Ovary (tissue), 7 donors: ENCODE measurements at regions not wholly inside any gene's neighbourhood (a gene's known extent, or its start where the extent isn't known, plus 50 kb on each side); places are given as distances from the start of the nearest gene placed in this dataset.

Experiments
- DNase-seq, 5 donors: peaks; one replicate each; pipeline ENCODE4 v3.0.0-alpha.2; 2019 to 2020
- H3K27ac ChIP-seq, 2 donors: fragments of 200-600 bp; one replicate each; pipeline versions ENCODE4 v1.5.1 to v1.8.0; 2019 to 2022
- H3K27me3 ChIP-seq: fragments of 200-600 bp; one replicate; pipeline ENCODE4 v1.8.0; 2022
- H3K36me3 ChIP-seq: fragments of 200-600 bp; sonication (generic); one replicate; pipeline ENCODE4 v1.5.1; 2019
- H3K4me1 ChIP-seq: one replicate; pipeline ENCODE4 v1.8.1; 2013; ENCODE audit warnings: mild to moderate bottlenecking, moderate library complexity; ENCODE audit not compliant: insufficient read depth
- H3K4me3 ChIP-seq: fragments of 200-600 bp; sonication (generic); one replicate; pipeline ENCODE4 v1.5.1; 2017
- H3K9me3 ChIP-seq, 2 donors: fragments of 200-600 bp in 1 of 2; sonication (generic) in 1 of 2; one replicate each; pipeline versions ENCODE4 v1.5.1 to v1.8.1; 2013 to 2019; ENCODE audit warnings: mild to moderate bottlenecking in 1 of 2, moderate library complexity in 1 of 2
- CTCF ChIP-seq, 3 donors: fragments of 450-650 bp in 2 of 3; fragments of 200-600 bp in 1 of 3; IDR thresholded peaks; one replicate each; pipeline versions ENCODE4 v1.5.1 to v1.8.0; 2016 to 2022; ENCODE audit warnings: antibody characterized with exemption in 3 of 3, mild to moderate bottlenecking in 1 of 3
- EP300 ChIP-seq: sonication (generic); formaldehyde crosslinking; IDR thresholded peaks from one replicate; pipeline ENCODE4 v1.6.1; 2017; ENCODE audit warnings: antibody characterized with exemption
- POLR2A ChIP-seq: fragments of 450-650 bp; IDR thresholded peaks from one replicate; pipeline ENCODE4 v1.6.1; 2017; ENCODE audit warnings: antibody characterized with exemption, mild to moderate bottlenecking, moderate library complexity
- WGBS, 3 donors: extraction: QIAGEN DNeasy Blood & Tissue Kit in 1 of 3; methylation state at CpG; one replicate each; pipeline versions ENCODE4 v1.1.5 to v1.1.7; 2013 to 2017; 5-methylcytosine and 5-hydroxymethylcytosine counted together
- intact Hi-C, 4 donors: fragments of 100-400 bp; cut with DNase I; formaldehyde crosslinking; loops; one replicate each; pipeline versions ENCODE4 v1.11.0 to v1.15.1; 2022 to 2023
- donor health status: DM: no; HTN: no; CAD: no; lungs with moderate emphysema.
- donor health status: DM: no; HTN: no; CAD: no.
- donor health status: Bipolar disorder and iron deficiency.
- donor health status: DM: no; HTN: no; CAD: no.
- donor health status: DM: yes; HTN: yes; CAD: no.

- 78 to 86% (median 84%) methylated on average over 9 to 10 of the region's 10 CpGs for WGBS, 3 donors
- DNase-seq: no peak
- TF ChIP-seq POLR2A (no peak), CTCF (IDR thresholded peaks at IDR 0.05) (no peak), EP300 (no peak)
These were observed 60.1 kb upstream of the LAPTM4A start for GRCh38 chr2:20111311-20112131.

GRCh38 chr2:20110876-20111275 lies 59.4 kb upstream of the LAPTM4A start:
- WGBS, 3 donors: 83 to 87% (median 86%) methylated on average over 7 of the region's 7 CpGs
- Histone ChIP-seq H3K36me3 (no peaks in the 10 kb centered on the region), H3K27me3 (no peaks in the 10 kb centered on the region), H3K4me3 (no peak overlapping the region), H3K27ac (no peak overlapping the region), H3K9me3 (no peaks in the 10 kb centered on the region), H3K4me1 (no peaks in the 10 kb centered on the region)
- intact Hi-C loops: no loop called here
- no peak for DNase-seq
- no peak for TF ChIP-seq EP300
- no peak for TF ChIP-seq CTCF (IDR thresholded peaks at IDR 0.05)
- no peak for TF ChIP-seq POLR2A

More at GRCh38 chr2:20111311-20112131, 60.1 kb upstream of the LAPTM4A start:
- Histone ChIP-seq H3K36me3 (no peaks in the 10 kb centered on the region), H3K4me1 (no peaks in the 10 kb centered on the region), H3K9me3 (no peaks in the 10 kb centered on the region), H3K27ac (no peak overlapping the region), H3K4me3 (no peak overlapping the region), H3K27me3 (no peaks in the 10 kb centered on the region)
- intact Hi-C loops: no loop called here

GRCh38 chr2:20110383-20110782 lies 59.0 kb upstream of the LAPTM4A start:
- H3K4me3 ChIP-seq: no peak overlapping the region
- no peak for TF ChIP-seq CTCF (IDR thresholded peaks at IDR 0.05)
- TF ChIP-seq POLR2A: no peak
- TF ChIP-seq EP300: no peak
- intact Hi-C loops: no loop called here
- H3K36me3 ChIP-seq: no peaks in the 10 kb centered on the region
- no peaks in the 10 kb centered on the region for H3K9me3 ChIP-seq
- H3K27ac ChIP-seq: no peak overlapping the region
- H3K27me3 ChIP-seq: no peaks in the 10 kb centered on the region
- DNase-seq: no peak
- no peaks in the 10 kb centered on the region for H3K4me1 ChIP-seq
- 89 to 91% (median 90%) methylated on average over 3 of the region's 3 CpGs for WGBS, 3 donors

GRCh38 chr2:20108655-20109396 lies 57.4 kb upstream of the LAPTM4A start:
- WGBS, 3 donors: 87 to 89% (median 89%) methylated on average over 5 of the region's 5 CpGs
- no peak overlapping the region for H3K4me3 ChIP-seq
- H3K27ac ChIP-seq: no peak overlapping the region
- TF ChIP-seq CTCF (IDR thresholded peaks at IDR 0.05) (no peak), EP300 (no peak), POLR2A (no peak)
- H3K4me1 ChIP-seq: no peaks in the 10 kb centered on the region
- H3K36me3 ChIP-seq: no peaks in the 10 kb centered on the region
- intact Hi-C loops: loop anchor here in 1 of 4 donors (10.0 kb wide), 1 partner anchor 144 kb away; no protein-coding TSS in a partner anchor
- H3K9me3 ChIP-seq: no peaks in the 10 kb centered on the region
- no peaks in the 10 kb centered on the region for H3K27me3 ChIP-seq
- DNase-seq: no peak
